Aorta (tissue), 5 donors: ENCODE measurements at regions not wholly inside any gene's neighbourhood (a gene's known extent, or its start where the extent isn't known, plus 50 kb on each side); places are given as distances from the start of the nearest gene placed in this dataset.

Experiments used
- ATAC-seq: fragments of 200-7000 bp; cut with Tn5 transposase; one replicate; pipeline ENCODE4 v1.9.1; 2022; ENCODE audit warnings: moderate library complexity; ENCODE audit not compliant: low FRiP score
- DNase-seq, 2 donors: peaks; one replicate each; pipeline ENCODE4 v3.0.0-alpha.2; 2020
- H3K27ac ChIP-seq, 2 donors: one replicate each; pipeline ENCODE4 v1.5.1; 2013; ENCODE audit warnings: low read length in 2 of 2, mild to moderate bottlenecking in 2 of 2, moderate library complexity in 2 of 2, control low read depth in 1 of 2, inconsistent platforms in 1 of 2, low read depth in 1 of 2
- H3K27me3 ChIP-seq, 2 donors: one replicate each; pipeline ENCODE4 v1.6.1; 2013; ENCODE audit warnings: control low read depth in 1 of 2, low read length in 1 of 2, mild to moderate bottlenecking in 1 of 2, moderate library complexity in 1 of 2; ENCODE audit not compliant: insufficient read depth in 2 of 2, control insufficient read depth in 1 of 2
- H3K36me3 ChIP-seq, 2 donors: one replicate each; pipeline ENCODE4 v1.6.1; 2013; ENCODE audit warnings: control low read depth in 1 of 2, low read length in 1 of 2, mild to moderate bottlenecking in 1 of 2; ENCODE audit not compliant: insufficient read depth in 2 of 2, control insufficient read depth in 1 of 2
- H3K4me1 ChIP-seq, 2 donors: one replicate each; pipeline ENCODE4 v1.6.1; 2013; ENCODE audit warnings: low read length in 2 of 2, control low read depth in 1 of 2, mild to moderate bottlenecking in 1 of 2, moderate library complexity in 1 of 2; ENCODE audit not compliant: insufficient read depth in 2 of 2, control insufficient read depth in 1 of 2
- H3K4me3 ChIP-seq, 2 donors: one replicate each; pipeline ENCODE4 v1.5.1; 2013; ENCODE audit warnings: low read length in 2 of 2, control low read depth in 1 of 2, mild to moderate bottlenecking in 1 of 2
- H3K9me3 ChIP-seq: one replicate; pipeline ENCODE4 v1.6.1; 2013; ENCODE audit warnings: mild to moderate bottlenecking, low read length; ENCODE audit not compliant: control insufficient read depth
- WGBS, 2 donors: extraction: QIAGEN DNeasy Blood & Tissue Kit; methylation state at CpG; one replicate each; pipeline ENCODE4 v1.1.7; 2013; 5-methylcytosine and 5-hydroxymethylcytosine counted together
- intact Hi-C, 2 donors: fragments of 100-400 bp; cut with DNase I; formaldehyde crosslinking; loops; one replicate each; pipeline versions ENCODE4 v1.14.2 to v1.15.0; 2022
- donor health status: healthy with polysubstance abuse.
- donor health status: Bipolar disorder and iron deficiency.
- donor health status: DM: no; HTN: no; CAD: no.
- donor health status: DM: no; HTN: no; CAD: no.
- donor health status: DM: yes; HTN: yes; CAD: no.

GRCh38 chr2:2507417-2507997, 176.4 kb upstream of the MYT1L start:
- H3K4me3 ChIP-seq: no peak overlapping the region
- intact Hi-C loops: no loop called here
- H3K4me1 ChIP-seq: no peaks in the 10 kb centered on the region
- no peak overlapping the region for H3K27ac ChIP-seq
- H3K9me3 ChIP-seq: peaks cover 2% of the 10 kb centered on the region
- H3K27me3 ChIP-seq: no peaks in the 10 kb centered on the region
- ATAC-seq (no peak), DNase-seq (no peak)
- H3K36me3 ChIP-seq: no peaks in the 10 kb centered on the region
- WGBS, 2 donors: 58 to 70% methylated on average over 17 to 20 of the region's 20 CpGs

GRCh38 chr2:2506536-2506935, 175.5 kb upstream of the MYT1L start:
- Histone ChIP-seq H3K27ac (no peak overlapping the region), H3K9me3 (peaks cover 2% of the 10 kb centered on the region), H3K36me3 (no peaks in the 10 kb centered on the region), H3K4me1 (no peaks in the 10 kb centered on the region), H3K4me3 (no peak overlapping the region), H3K27me3 (no peaks in the 10 kb centered on the region)
- intact Hi-C loops: no loop called here
- 90 to 93% methylated on average over 6 of the region's 6 CpGs for WGBS, 2 donors
- no peak for DNase-seq
- no peak for ATAC-seq

- WGBS, 2 donors: 79 to 84% methylated on average over 4 of the region's 4 CpGs
- no peak for ATAC-seq
- intact Hi-C loops: no loop called here
- Histone ChIP-seq H3K27ac (no peak overlapping the region), H3K27me3 (no peaks in the 10 kb centered on the region), H3K4me3 (no peak overlapping the region), H3K9me3 (peaks cover 2% of the 10 kb centered on the region), H3K36me3 (no peaks in the 10 kb centered on the region), H3K4me1 (no peaks in the 10 kb centered on the region)
- no peak for DNase-seq
These were observed 174.5 kb upstream of the MYT1L start for GRCh38 chr2:2505604-2506003.

GRCh38 chr2:2503864-2504418, 172.9 kb upstream of the MYT1L start:
- Histone ChIP-seq H3K27ac (no peak overlapping the region), H3K4me3 (no peak overlapping the region), H3K27me3 (no peaks in the 10 kb centered on the region), H3K36me3 (no peaks in the 10 kb centered on the region), H3K9me3 (peaks cover 2% of the 10 kb centered on the region), H3K4me1 (no peaks in the 10 kb centered on the region)
- ATAC-seq: no peak
- 76 to 78% methylated on average over 6 of the region's 6 CpGs for WGBS, 2 donors
- no peak for DNase-seq
- intact Hi-C loops: no loop called here

GRCh38 chr2:2502201-2502549, 171.1 kb upstream of the MYT1L start:
- Histone ChIP-seq H3K4me1 (no peaks in the 10 kb centered on the region), H3K27ac (no peak overlapping the region), H3K36me3 (no peaks in the 10 kb centered on the region), H3K4me3 (no peak overlapping the region), H3K27me3 (no peaks in the 10 kb centered on the region), H3K9me3 (peaks cover 2% of the 10 kb centered on the region)
- DNase-seq (no peak), ATAC-seq (no peak)
- 56 to 65% methylated on average over 4 of the region's 4 CpGs for WGBS, 2 donors
- intact Hi-C loops: no loop called here

- H3K27me3 ChIP-seq: no peaks in the 10 kb centered on the region
- 82 to 87% methylated on average over 9 of the region's 9 CpGs for WGBS, 2 donors
- no peaks in the 10 kb centered on the region for H3K36me3 ChIP-seq
- H3K4me3 ChIP-seq: no peak overlapping the region
- H3K4me1 ChIP-seq: no peaks in the 10 kb centered on the region
- H3K27ac ChIP-seq: no peak overlapping the region
- H3K9me3 ChIP-seq: peaks cover 2% of the 10 kb centered on the region
- intact Hi-C loops: no loop called here
- no peak for ATAC-seq
- no peak for DNase-seq
These were observed 170.6 kb upstream of the MYT1L start for GRCh38 chr2:2501454-2502200.

- H3K27ac ChIP-seq: no peak overlapping the region
- WGBS, 2 donors: 87 to 91% methylated on average over 1 of the region's 1 CpG
- no peaks in the 10 kb centered on the region for H3K36me3 ChIP-seq
- H3K9me3 ChIP-seq: no peaks in the 10 kb centered on the region
- H3K27me3 ChIP-seq: no peaks in the 10 kb centered on the region
- no peak overlapping the region for H3K4me3 ChIP-seq
- H3K4me1 ChIP-seq: no peaks in the 10 kb centered on the region
- intact Hi-C loops: no loop called here
- no peak for DNase-seq
- no peak for ATAC-seq
These were observed 164.5 kb upstream of the MYT1L start for GRCh38 chr2:2495606-2496005.

- no peaks in the 10 kb centered on the region for H3K4me1 ChIP-seq
- ATAC-seq (no peak), DNase-seq (no peak)
- no peak overlapping the region for H3K4me3 ChIP-seq
- WGBS, 2 donors: 78 to 82% methylated on average over 5 of the region's 5 CpGs
- H3K27ac ChIP-seq: no peak overlapping the region
- H3K36me3 ChIP-seq: no peaks in the 10 kb centered on the region
- no peaks in the 10 kb centered on the region for H3K27me3 ChIP-seq
- intact Hi-C loops: no loop called here
- H3K9me3 ChIP-seq: no peaks in the 10 kb centered on the region
These were observed 162.4 kb upstream of the MYT1L start for GRCh38 chr2:2493496-2493895.

- Histone ChIP-seq H3K27ac (no peak overlapping the region), H3K36me3 (no peaks in the 10 kb centered on the region), H3K4me3 (no peak overlapping the region), H3K4me1 (no peaks in the 10 kb centered on the region), H3K9me3 (no peaks in the 10 kb centered on the region), H3K27me3 (no peaks in the 10 kb centered on the region)
- no peak for ATAC-seq
- WGBS, 2 donors: 71 to 74% methylated on average over 4 of the region's 4 CpGs
- DNase-seq: no peak
- intact Hi-C loops: no loop called here
These were observed 161.7 kb upstream of the MYT1L start for GRCh38 chr2:2492800-2493199.
